ENCODE measurements at regions not wholly inside any gene's neighbourhood (a gene's known extent, or its start where the extent isn't known, plus 50 kb on each side); places are given as distances from the start of the nearest gene placed in this dataset.

- no peak for TF ChIP-seq CTCF (IDR thresholded peaks at IDR 0.05; ENCODE audit: low read depth, low read length, missing control alignments)
- DNase-seq (ENCODE audit: extremely low read depth, low read depth) = no peak
- no peak overlapping the region; the same call in 1 of the 2 replicates for H3K4me3 ChIP-seq (replicated peaks; ENCODE audit: low read depth, low read length)
These were observed 1193.8 kb downstream of the SLITRK1 start for GRCh38 chr13:82688400-82688994.

GRCh38 chr13:82687884-82688283, 1194.4 kb downstream of the SLITRK1 start:
- no peak overlapping the region for H3K4me3 ChIP-seq (replicated peaks; ENCODE audit: low read depth, low read length)
- no peak for DNase-seq (ENCODE audit: extremely low read depth, low read depth)
- TF ChIP-seq CTCF (IDR thresholded peaks at IDR 0.05; ENCODE audit: low read depth, low read length, missing control alignments) = no peak

- H3K4me3 ChIP-seq (replicated peaks; ENCODE audit: low read depth, low read length) = no peak overlapping the region
- no peak for TF ChIP-seq CTCF (IDR thresholded peaks at IDR 0.05; ENCODE audit: low read depth, low read length, missing control alignments)
- DNase-seq (ENCODE audit: extremely low read depth, low read depth) = no peak
These were observed 1200.7 kb downstream of the SLITRK1 start for GRCh38 chr13:82681535-82681934.

- no peak for TF ChIP-seq CTCF (IDR thresholded peaks at IDR 0.05; ENCODE audit: low read depth, low read length, missing control alignments)
- H3K4me3 ChIP-seq (replicated peaks; ENCODE audit: low read depth, low read length) = no peak overlapping the region
- no peak for DNase-seq (ENCODE audit: extremely low read depth, low read depth)
These were observed 1204.2 kb downstream of the SLITRK1 start for GRCh38 chr13:82678052-82678451.

GRCh38 chr13:82675024-82675423, 1207.2 kb downstream of the SLITRK1 start:
- no peak for TF ChIP-seq CTCF (IDR thresholded peaks at IDR 0.05; ENCODE audit: low read depth, low read length, missing control alignments)
- no peak for DNase-seq (ENCODE audit: extremely low read depth, low read depth)
- no peak overlapping the region for H3K4me3 ChIP-seq (replicated peaks; ENCODE audit: low read depth, low read length)

GRCh38 chr13:82674546-82674945, 1207.7 kb downstream of the SLITRK1 start:
- no peak for TF ChIP-seq CTCF (IDR thresholded peaks at IDR 0.05; ENCODE audit: low read depth, low read length, missing control alignments)
- DNase-seq (ENCODE audit: extremely low read depth, low read depth) = no peak

GRCh38 chr13:82672248-82672647, 1210.0 kb downstream of the SLITRK1 start:
- no peak for DNase-seq (ENCODE audit: extremely low read depth, low read depth)
- TF ChIP-seq CTCF (IDR thresholded peaks at IDR 0.05; ENCODE audit: low read depth, low read length, missing control alignments) = no peak

More at GRCh38 chr13:82674546-82674945, 1207.7 kb downstream of the SLITRK1 start:
- no peak overlapping the region for H3K4me3 ChIP-seq (replicated peaks; ENCODE audit: low read depth, low read length)

More at GRCh38 chr13:82672248-82672647, 1210.0 kb downstream of the SLITRK1 start:
- H3K4me3 ChIP-seq (replicated peaks; ENCODE audit: low read depth, low read length) = no peak overlapping the region
